ENCODE measurements at regions not wholly inside any gene's neighbourhood (a gene's known extent, or its start where the extent isn't known, plus 50 kb on each side); places are given as distances from the start of the nearest gene placed in this dataset.

GRCh38 chr9:95615246-95615645 is 98.5 kb upstream of the PTCH1 start:
- Histone ChIP-seq H3K4me3 (ENCODE audit: low read depth, low read length) (no peak overlapping the region), H3K4me1 (ENCODE audit: control insufficient read depth, insufficient read depth, low read length) (no peaks in the 10 kb centered on the region), H3K27ac (ENCODE audit: extremely low read depth, low read depth, low read length) (no peak overlapping the region), H3K36me3 (ENCODE audit: control insufficient read depth in 2 of 2, insufficient read depth in 1 of 2, low read length in 2 of 2) (no peaks in the 10 kb centered on the region), H3K9me3 (ENCODE audit: control insufficient read depth, insufficient read depth, low read depth, low read length) (no peaks in the 10 kb centered on the region)
- TF ChIP-seq ZNF621 (tag by site-specific recombination; IDR thresholded peaks at IDR 0.05) (no peak), KLF10 (tag by site-specific recombination; IDR thresholded peaks at IDR 0.05) (no peak), ZNF747 (tag by site-specific recombination; IDR thresholded peaks at IDR 0.05) (no peak), ZNF830 (tag by site-specific recombination; IDR thresholded peaks at IDR 0.05; ENCODE audit: low read depth) (no peak), ZEB2 (tag by site-specific recombination; IDR thresholded peaks at IDR 0.05) (no peak), ZNF521 (tag by site-specific recombination; IDR thresholded peaks at IDR 0.05) (no peak), ZNF37A (tag by site-specific recombination; IDR thresholded peaks at IDR 0.05) (no peak)
- TF ChIP-seq, protein P1, sequence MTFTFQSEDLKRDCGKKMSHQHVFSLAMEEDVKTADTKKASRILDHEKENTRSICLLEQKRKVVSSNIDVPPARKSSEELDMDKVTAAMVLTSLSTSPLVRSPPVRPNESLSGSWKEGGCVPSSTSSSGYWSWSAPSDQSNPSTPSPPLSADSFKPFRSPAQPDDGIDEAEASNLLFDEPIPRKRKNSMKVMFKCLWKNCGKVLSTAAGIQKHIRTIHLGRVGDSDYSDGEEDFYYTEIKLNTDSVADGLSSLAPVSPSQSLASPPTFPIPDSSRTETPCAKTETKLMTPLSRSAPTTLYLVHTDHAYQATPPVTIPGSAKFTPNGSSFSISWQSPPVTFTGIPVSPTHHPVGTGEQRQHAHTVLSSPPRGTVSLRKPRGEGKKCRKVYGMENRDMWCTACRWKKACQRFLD (tag by site-specific recombination; IDR thresholded peaks at IDR 0.05), result no peak
- POLR2A ChIA-PET, result no interaction called here
- CTCF ChIA-PET, result interaction anchor here (0.7 kb wide), 1 partner anchor 59 kb away, joined by 4 read pairs; no protein-coding TSS in a partner anchor

DNA sequence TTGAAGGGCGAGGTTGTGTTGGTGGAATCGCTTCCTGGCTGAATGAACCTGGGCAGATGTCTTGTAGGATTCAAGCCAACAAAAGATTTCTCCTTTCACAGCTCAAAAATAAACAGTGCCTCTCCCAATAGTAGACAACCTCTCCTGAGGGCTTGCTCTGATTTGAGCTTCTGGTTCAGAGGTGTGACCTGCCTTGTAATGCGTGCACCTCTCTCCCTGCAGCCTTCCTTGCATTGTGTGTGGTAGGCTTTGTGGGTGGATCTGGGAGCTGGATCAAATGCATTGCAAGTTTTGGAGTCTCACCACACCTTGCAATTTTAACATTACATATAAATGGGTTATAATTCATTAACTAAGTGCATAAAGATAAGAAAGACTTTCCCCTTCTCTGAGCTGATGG is 96.9 kb upstream of the PTCH1 start:
- CTCF ChIA-PET, result no interaction called here
- POLR2A ChIA-PET, result no interaction called here
- Histone ChIP-seq H3K4me1 (ENCODE audit: control insufficient read depth, insufficient read depth, low read length) (no peaks in the 10 kb centered on the region), H3K4me3 (ENCODE audit: low read depth, low read length) (no peak overlapping the region), H3K27ac (ENCODE audit: extremely low read depth, low read depth, low read length) (no peak overlapping the region), H3K36me3 (ENCODE audit: control insufficient read depth in 2 of 2, insufficient read depth in 1 of 2, low read length in 2 of 2) (no peaks in the 10 kb centered on the region), H3K9me3 (ENCODE audit: control insufficient read depth, insufficient read depth, low read depth, low read length) (no peaks in the 10 kb centered on the region)
- TF ChIP-seq HIC1 (tag by site-specific recombination; IDR thresholded peaks at IDR 0.05) (no peak), ZNF132 (tag by site-specific recombination; IDR thresholded peaks at IDR 0.05; ENCODE audit: borderline replicate concordance) (no peak), GLI2 (tag by site-specific recombination; IDR thresholded peaks at IDR 0.05; ENCODE audit: borderline replicate concordance, low read depth) (no peak), ZFHX2 (tag by site-specific recombination; conservative IDR thresholded peaks at IDR 0.05) (no peak), ZNF302 (tag by site-specific recombination; IDR thresholded peaks at IDR 0.05; ENCODE audit: low read depth) (no peak), ZNF394 (tag by site-specific recombination; IDR thresholded peaks at IDR 0.05; ENCODE audit: borderline replicate concordance) (no peak), ZNF521 (tag by site-specific recombination; IDR thresholded peaks at IDR 0.05) (no peak), ZNF23 (tag by site-specific recombination; IDR thresholded peaks at IDR 0.05; ENCODE audit: borderline replicate concordance) (no peak), ZNF624 (tag by site-specific recombination; IDR thresholded peaks at IDR 0.05) (no peak), ZNF404 (tag by site-specific recombination; IDR thresholded peaks at IDR 0.05) (no peak), ZNF184 (tag by site-specific recombination; IDR thresholded peaks at IDR 0.05) (no peak), ZNF585B (tag by site-specific recombination; IDR thresholded peaks at IDR 0.05) (no peak)
- TF ChIP-seq, protein P2, sequence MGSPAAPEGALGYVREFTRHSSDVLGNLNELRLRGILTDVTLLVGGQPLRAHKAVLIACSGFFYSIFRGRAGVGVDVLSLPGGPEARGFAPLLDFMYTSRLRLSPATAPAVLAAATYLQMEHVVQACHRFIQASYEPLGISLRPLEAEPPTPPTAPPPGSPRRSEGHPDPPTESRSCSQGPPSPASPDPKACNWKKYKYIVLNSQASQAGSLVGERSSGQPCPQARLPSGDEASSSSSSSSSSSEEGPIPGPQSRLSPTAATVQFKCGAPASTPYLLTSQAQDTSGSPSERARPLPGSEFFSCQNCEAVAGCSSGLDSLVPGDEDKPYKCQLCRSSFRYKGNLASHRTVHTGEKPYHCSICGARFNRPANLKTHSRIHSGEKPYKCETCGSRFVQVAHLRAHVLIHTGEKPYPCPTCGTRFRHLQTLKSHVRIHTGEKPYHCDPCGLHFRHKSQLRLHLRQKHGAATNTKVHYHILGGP (tag by site-specific recombination; IDR thresholded peaks at IDR 0.05), result no peak
- TF ChIP-seq, protein P3, sequence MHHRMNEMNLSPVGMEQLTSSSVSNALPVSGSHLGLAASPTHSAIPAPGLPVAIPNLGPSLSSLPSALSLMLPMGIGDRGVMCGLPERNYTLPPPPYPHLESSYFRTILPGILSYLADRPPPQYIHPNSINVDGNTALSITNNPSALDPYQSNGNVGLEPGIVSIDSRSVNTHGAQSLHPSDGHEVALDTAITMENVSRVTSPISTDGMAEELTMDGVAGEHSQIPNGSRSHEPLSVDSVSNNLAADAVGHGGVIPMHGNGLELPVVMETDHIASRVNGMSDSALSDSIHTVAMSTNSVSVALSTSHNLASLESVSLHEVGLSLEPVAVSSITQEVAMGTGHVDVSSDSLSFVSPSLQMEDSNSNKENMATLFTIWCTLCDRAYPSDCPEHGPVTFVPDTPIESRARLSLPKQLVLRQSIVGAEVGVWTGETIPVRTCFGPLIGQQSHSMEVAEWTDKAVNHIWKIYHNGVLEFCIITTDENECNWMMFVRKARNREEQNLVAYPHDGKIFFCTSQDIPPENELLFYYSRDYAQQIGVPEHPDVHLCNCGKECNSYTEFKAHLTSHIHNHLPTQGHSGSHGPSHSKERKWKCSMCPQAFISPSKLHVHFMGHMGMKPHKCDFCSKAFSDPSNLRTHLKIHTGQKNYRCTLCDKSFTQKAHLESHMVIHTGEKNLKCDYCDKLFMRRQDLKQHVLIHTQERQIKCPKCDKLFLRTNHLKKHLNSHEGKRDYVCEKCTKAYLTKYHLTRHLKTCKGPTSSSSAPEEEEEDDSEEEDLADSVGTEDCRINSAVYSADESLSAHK (tag by site-specific recombination; IDR thresholded peaks at IDR 0.05), result no peak
- TF ChIP-seq, protein P4, sequence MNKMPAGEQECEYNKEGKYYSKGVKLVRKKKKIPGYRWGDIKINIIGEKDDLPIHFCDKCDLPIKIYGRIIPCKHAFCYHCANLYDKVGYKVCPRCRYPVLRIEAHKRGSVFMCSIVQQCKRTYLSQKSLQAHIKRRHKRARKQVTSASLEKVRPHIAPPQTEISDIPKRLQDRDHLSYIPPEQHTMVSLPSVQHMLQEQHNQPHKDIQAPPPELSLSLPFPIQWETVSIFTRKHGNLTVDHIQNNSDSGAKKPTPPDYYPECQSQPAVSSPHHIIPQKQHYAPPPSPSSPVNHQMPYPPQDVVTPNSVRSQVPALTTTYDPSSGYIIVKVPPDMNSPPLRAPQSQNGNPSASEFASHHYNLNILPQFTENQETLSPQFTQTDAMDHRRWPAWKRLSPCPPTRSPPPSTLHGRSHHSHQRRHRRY (tag by site-specific recombination; IDR thresholded peaks at IDR 0.05), result no peak
